Spleen (tissue), 7 donors: ENCODE measurements at regions not wholly inside any gene's neighbourhood (a gene's known extent, or its start where the extent isn't known, plus 50 kb on each side); places are given as distances from the start of the nearest gene placed in this dataset.

Experiments
- CTCF ChIP-seq, 11 experiments: fragments of 200-600 bp in 7 of 11; fragments of 450-650 bp in 4 of 11; sonication (generic) in 4 of 11; IDR thresholded peaks in 8 of 11; conservative IDR thresholded peaks in 3 of 11; 1 replicate in 7 of 11; 2 replicates in 4 of 11; pipeline versions ENCODE4 v1.4.0 to v1.8.0; 2016 to 2021; ENCODE audit warnings: antibody characterized with exemption in 11 of 11, inconsistent platforms in 4 of 11, mild to moderate bottlenecking in 1 of 11
- POLR2A ChIP-seq, 3 donors: fragments of 450-650 bp; IDR thresholded peaks; one replicate each; pipeline ENCODE4 v1.5.1; 2017; ENCODE audit warnings: antibody characterized with exemption in 3 of 3, mild to moderate bottlenecking in 1 of 3
- POLR2AphosphoS5 ChIP-seq, 3 donors: sonication (generic); formaldehyde crosslinking; IDR thresholded peaks; one replicate each; pipeline ENCODE4 v1.5.1; 2017; ENCODE audit warnings: antibody characterized with exemption in 3 of 3
- donor health status: DM: no; HTN: no; CAD: no; lungs with moderate emphysema.
- donor health status: DM: no; HTN: no; CAD: no.
- donor health status: DM: no; HTN: no; CAD: no.

GRCh38 chr1:199937661-199938060 lies 89.8 kb upstream of the NR5A2 start:
- TF ChIP-seq POLR2A (IDR thresholded peaks at IDR 0.05) (no peak), CTCF (IDR thresholded peaks at IDR 0.05 in 8 of 11, conservative IDR thresholded peaks at IDR 0.05 in 3 of 11) (no peak), POLR2AphosphoS5 (IDR thresholded peaks at IDR 0.05) (no peak)
